IMR-90 (cell line): ENCODE measurements at regions not wholly inside any gene's neighbourhood (a gene's known extent, or its start where the extent isn't known, plus 50 kb on each side); places are given as distances from the start of the nearest gene placed in this dataset.

Experiments used
- ATAC-seq: fragments of 200-7000 bp; cut with Tn5 transposase; 2 replicates; pipeline ENCODE4 v1.9.1; 2020; ENCODE audit warnings: low read depth, mild to moderate bottlenecking, moderate library complexity
- BruUV-seq: library from RNA; stranded (reverse); fragments of 400-500 nt; replicated peaks from 2 replicates; lab custom pipeline; 2021; lab: Mats Ljungman, UMichigan
- CTCF ChIA-PET: fragments of 300-600 bp; formaldehyde crosslinking; extraction: SDS; loops from one replicate; lab custom pipeline; 2021; ENCODE audit warnings: antibody characterized with exemption; lab: Yijun Ruan, JAX
- POLR2A ChIA-PET: fragments of 300-600 bp; sonication (Branson Sonifier 250); formaldehyde crosslinking; loops from one replicate; lab custom pipeline; 2022; ENCODE audit warnings: antibody characterized with exemption; ENCODE audit not compliant: unreplicated experiment; lab: Charles Lee
- DNase-seq: peaks from one replicate; pipeline ENCODE4 v3.0.0; 2013
- H2AFZ ChIP-seq: replicated peaks from 2 replicates; pipeline ENCODE3; 2013; ENCODE audit warnings: low read length, mild to moderate bottlenecking; ENCODE audit not compliant: poor library complexity
- H2AK5ac ChIP-seq: 2 replicates; pipeline ENCODE4 v1.6.1; 2013; ENCODE audit warnings: low read depth, low read length, inconsistent platforms
- H2AK9ac ChIP-seq: replicated peaks from 2 replicates; pipeline ENCODE3; 2013; ENCODE audit warnings: mild to moderate bottlenecking, low read depth, low read length, moderate library complexity; ENCODE audit not compliant: poor library complexity
- H2BK120ac ChIP-seq: 2 replicates; pipeline ENCODE4 v1.6.1; 2013; ENCODE audit warnings: low read depth, low read length, inconsistent platforms
- H2BK15ac ChIP-seq: 3 replicates; pipeline ENCODE4 v1.6.1; 2013; ENCODE audit warnings: low read depth, low read length, inconsistent platforms
- H2BK20ac ChIP-seq: 2 replicates; pipeline ENCODE4 v1.6.1; 2013; ENCODE audit warnings: low read depth, mild to moderate bottlenecking, inconsistent platforms, low read length, moderate library complexity
- H2BK5ac ChIP-seq: 2 replicates; pipeline ENCODE4 v1.6.1; 2013; ENCODE audit warnings: mild to moderate bottlenecking, low read depth, low read length, inconsistent platforms; ENCODE audit not compliant: poor library complexity, severe bottlenecking
- H3K14ac ChIP-seq: replicated peaks from 2 replicates; pipeline ENCODE4 v1.6.1; 2013; ENCODE audit warnings: low read depth, low read length, inconsistent platforms
- H3K18ac ChIP-seq: 2 replicates; pipeline ENCODE4 v1.6.1; 2013; ENCODE audit warnings: low read depth, low read length, control low read depth
- H3K23ac ChIP-seq: 2 replicates; pipeline ENCODE4 v1.6.1; 2013; ENCODE audit warnings: low read depth, low read length, inconsistent platforms
- H3K27ac ChIP-seq: 2 replicates; pipeline ENCODE4 v1.5.1; 2013; ENCODE audit warnings: mild to moderate bottlenecking, control low read depth, low read length; ENCODE audit not compliant: insufficient read depth
- H3K27me3 ChIP-seq: 2 replicates; pipeline ENCODE4 v1.6.1; 2013; ENCODE audit warnings: low read length; ENCODE audit not compliant: control insufficient read depth, insufficient read depth
- H3K36me3 ChIP-seq: 2 replicates; pipeline ENCODE4 v1.6.1; 2013; ENCODE audit warnings: low read length, mixed read lengths; ENCODE audit not compliant: control insufficient read depth, insufficient read depth
- H3K4ac ChIP-seq: 2 replicates; pipeline ENCODE4 v1.6.1; 2013; ENCODE audit warnings: low read depth, low read length, inconsistent platforms
- H3K4me1 ChIP-seq: 2 replicates; pipeline ENCODE4 v1.6.1; 2013; ENCODE audit warnings: low read length, mixed read lengths; ENCODE audit not compliant: control insufficient read depth, insufficient read depth
- H3K4me2 ChIP-seq: 2 replicates; pipeline ENCODE4 v1.6.1; 2013; ENCODE audit warnings: low read depth, mild to moderate bottlenecking, control low read depth, low read length, moderate library complexity
- H3K4me3 ChIP-seq: 2 replicates; pipeline ENCODE4 v1.5.1; 2013; ENCODE audit warnings: low read depth, mild to moderate bottlenecking, control low read depth, low read length, moderate library complexity; ENCODE audit not compliant: insufficient read depth
- H3K56ac ChIP-seq: 2 replicates; pipeline ENCODE4 v1.6.1; 2013; ENCODE audit warnings: low read length, inconsistent platforms; ENCODE audit not compliant: insufficient read depth; ENCODE audit errors: extremely low read depth
- H3K79me1 ChIP-seq, 2 experiments: 2 replicates each; pipeline ENCODE4 v1.6.1; 2013; ENCODE audit warnings: low read length in 2 of 2, inconsistent platforms in 1 of 2, low read depth in 1 of 2
- H3K9ac ChIP-seq: 2 replicates; pipeline ENCODE4 v1.6.1; 2013; ENCODE audit warnings: low read depth, low read length, control low read depth
- H3K9me1 ChIP-seq: 2 replicates; pipeline ENCODE4 v1.6.1; 2013; ENCODE audit warnings: low read length, inconsistent platforms; ENCODE audit not compliant: insufficient read depth
- H3K9me3 ChIP-seq: 2 replicates; pipeline ENCODE4 v1.6.1; 2013; ENCODE audit warnings: low read length; ENCODE audit not compliant: control insufficient read depth, insufficient read depth
- H4K20me1 ChIP-seq: 2 replicates; pipeline ENCODE4 v1.6.1; 2013; ENCODE audit warnings: low read length, inconsistent platforms; ENCODE audit not compliant: insufficient read depth
- H4K5ac ChIP-seq: 2 replicates; pipeline ENCODE4 v1.6.1; 2013; ENCODE audit warnings: mild to moderate bottlenecking, low read depth, low read length, control low read depth
- H4K8ac ChIP-seq, 2 experiments: 2 replicates each; pipeline ENCODE4 v1.6.1; 2013; ENCODE audit warnings: low read depth in 2 of 2, low read length in 2 of 2, control low read depth in 1 of 2, inconsistent platforms in 1 of 2
- H4K91ac ChIP-seq: 2 replicates; pipeline ENCODE4 v1.6.1; 2013; ENCODE audit warnings: low read depth, low read length, inconsistent platforms; ENCODE audit not compliant: insufficient read depth
- BHLHE40 ChIP-seq: fragments of 150-350 bp; IDR thresholded peaks from 2 replicates; pipeline ENCODE4 v1.6.1; 2016; ENCODE audit warnings: mild to moderate bottlenecking, low read depth, low read length
- CEBPB ChIP-seq: IDR thresholded peaks from 2 replicates; pipeline ENCODE4 v1.6.1; 2012; ENCODE audit warnings: low read depth, low read length, improper control_type of control experiment
- CTCF ChIP-seq: conservative IDR thresholded peaks from 2 replicates; pipeline ENCODE4 v1.5.1; 2012; ENCODE audit warnings: mild to moderate bottlenecking, low read depth, low read length, improper control_type of control experiment
- FOS ChIP-seq: fragments of 150-350 bp; IDR thresholded peaks from 2 replicates; pipeline ENCODE4 v1.6.1; 2016; ENCODE audit warnings: low read depth, low read length
- MAFK ChIP-seq: IDR thresholded peaks from 2 replicates; pipeline ENCODE4 v1.6.1; 2012; ENCODE audit warnings: low read depth, low read length, improper control_type of control experiment
- MAZ ChIP-seq: IDR thresholded peaks from 2 replicates; pipeline ENCODE4 v1.6.1; 2012; ENCODE audit warnings: low read depth, mild to moderate bottlenecking, low read length, improper control_type of control experiment, moderate library complexity, borderline replicate concordance
- MXI1 ChIP-seq: IDR thresholded peaks from 2 replicates; pipeline ENCODE4 v1.6.1; 2012; ENCODE audit warnings: low read depth, mild to moderate bottlenecking, low read length, moderate library complexity, borderline replicate concordance
- NFE2L2 ChIP-seq: fragments of 150-350 bp; IDR thresholded peaks from 2 replicates; pipeline ENCODE4 v1.6.1; 2016; ENCODE audit warnings: low read depth, mild to moderate bottlenecking, low read length
- POLR2A ChIP-seq: IDR thresholded peaks from 2 replicates; pipeline ENCODE4 v1.6.1; 2012; ENCODE audit warnings: mild to moderate bottlenecking, low read depth, low read length
- RAD21 ChIP-seq: IDR thresholded peaks from 2 replicates; pipeline ENCODE4 v1.6.1; 2012; ENCODE audit warnings: low read length, improper control_type of control experiment
- RCOR1 ChIP-seq: IDR thresholded peaks from 2 replicates; pipeline ENCODE4 v1.6.1; 2012; ENCODE audit warnings: mild to moderate bottlenecking, low read length, improper control_type of control experiment; ENCODE audit not compliant: insufficient replicate concordance
- RFX5 ChIP-seq: IDR thresholded peaks from 2 replicates; pipeline ENCODE4 v1.8.0; 2012; ENCODE audit warnings: low read depth, mild to moderate bottlenecking, low read length, moderate library complexity
- SMC3 ChIP-seq: fragments of 150-350 bp; IDR thresholded peaks from 2 replicates; pipeline ENCODE4 v1.6.1; 2016; ENCODE audit warnings: low read depth, mild to moderate bottlenecking, antibody characterized with exemption, low read length, moderate library complexity
- WGBS, 2 experiments: methylation state at CpG; one replicate each; pipeline versions ENCODE4 v1.1.5 to v1.1.7; 2013; ENCODE audit warnings: missing lambda C conversion rate in 2 of 2; ENCODE audit not compliant: insufficient read length in 1 of 2; ENCODE audit errors: extremely low coverage in 2 of 2; 5-methylcytosine and 5-hydroxymethylcytosine counted together
- dilution Hi-C: fragments of 300-500 bp; cut with HindIII; formaldehyde crosslinking; loops from one replicate; pipeline ENCODE4 v1.14.3; 2018; ENCODE audit warnings: low sequenced_read_pairs; ENCODE audit not compliant: unreplicated experiment
- in situ Hi-C: fragments of 300-500 bp; cut with MboI; formaldehyde crosslinking; loops from 3 replicates; pipeline ENCODE4 v1.14.3; 2019; ENCODE audit warnings: low sequenced_read_pairs, inconsistent platforms, mixed read lengths
- intact Hi-C: fragments of 100-400 bp; cut with micrococcal nuclease; formaldehyde crosslinking; loops from 2 replicates; pipeline ENCODE4 v1.10.0; 2022
- TF ChIP-seq, protein P1 (sequence below): fragments of 150-350 bp; IDR thresholded peaks from 2 replicates; pipeline ENCODE4 v1.6.1; 2016; ENCODE audit warnings: low read depth, mild to moderate bottlenecking, low read length, moderate library complexity, borderline replicate concordance

DNA sequence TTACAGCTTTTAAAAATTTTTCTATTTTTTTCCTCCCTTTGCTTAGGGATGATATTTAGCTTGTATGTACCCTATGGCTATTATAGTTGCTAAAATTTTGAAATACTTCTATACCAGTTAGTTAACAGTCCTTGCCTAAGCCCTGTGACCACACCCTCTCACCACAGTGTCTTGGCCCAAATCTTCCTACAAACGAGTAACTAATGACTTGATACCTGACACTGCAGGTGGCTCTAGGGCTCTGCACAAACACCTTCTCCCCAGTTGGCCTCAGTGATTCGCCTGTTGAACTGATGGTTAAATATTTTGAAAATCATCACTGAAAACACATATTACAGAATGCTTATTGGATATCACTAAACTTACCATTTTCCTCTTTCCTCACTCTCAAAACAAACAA is 449.6 kb upstream of the CHD1 start:
- H3K9ac ChIP-seq = no peak overlapping the region
- dilution Hi-C loops (no loop called here), intact Hi-C loops (no loop called here), in situ Hi-C loops (no loop called here)
- H3K79me1 ChIP-seq = no peaks in the 10 kb centered on the region
- WGBS, 2 experiments = no CpG with 5 or more reads among the region's 2 CpGs
- H2BK120ac ChIP-seq = no peak overlapping the region
- no peak overlapping the region for H3K23ac ChIP-seq
- no peak overlapping the region for H3K4ac ChIP-seq
- no peak overlapping the region for H3K14ac ChIP-seq
- ATAC-seq (no peak), DNase-seq (no peak)
- no peak overlapping the region for H4K8ac ChIP-seq
- no peak overlapping the region for H4K5ac ChIP-seq
- H4K91ac ChIP-seq = no peak overlapping the region
- no peak overlapping the region for H3K56ac ChIP-seq
- H3K4me3 ChIP-seq = no peak overlapping the region
- TF ChIP-seq, protein P1, sequence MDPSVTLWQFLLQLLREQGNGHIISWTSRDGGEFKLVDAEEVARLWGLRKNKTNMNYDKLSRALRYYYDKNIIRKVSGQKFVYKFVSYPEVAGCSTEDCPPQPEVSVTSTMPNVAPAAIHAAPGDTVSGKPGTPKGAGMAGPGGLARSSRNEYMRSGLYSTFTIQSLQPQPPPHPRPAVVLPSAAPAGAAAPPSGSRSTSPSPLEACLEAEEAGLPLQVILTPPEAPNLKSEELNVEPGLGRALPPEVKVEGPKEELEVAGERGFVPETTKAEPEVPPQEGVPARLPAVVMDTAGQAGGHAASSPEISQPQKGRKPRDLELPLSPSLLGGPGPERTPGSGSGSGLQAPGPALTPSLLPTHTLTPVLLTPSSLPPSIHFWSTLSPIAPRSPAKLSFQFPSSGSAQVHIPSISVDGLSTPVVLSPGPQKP = no peak
- TF ChIP-seq RCOR1 (no peak), SMC3 (no peak), RAD21 (no peak), RFX5 (no peak), POLR2A (no peak), CTCF (no peak), MAFK (no peak), MAZ (no peak), NFE2L2 (no peak), BHLHE40 (no peak), FOS (no peak), CEBPB (no peak), MXI1 (no peak)
- no peak overlapping the region for H3K4me2 ChIP-seq
- no peak overlapping the region for H3K18ac ChIP-seq
- H2BK20ac ChIP-seq = no peak overlapping the region
- no peak overlapping the region for H2AFZ ChIP-seq
- peaks cover 14% of the 10 kb centered on the region for H3K9me3 ChIP-seq
- H3K36me3 ChIP-seq = no peaks in the 10 kb centered on the region
- CTCF ChIA-PET = no interaction called here
- no peak overlapping the region for H3K27ac ChIP-seq
- no peaks in the 10 kb centered on the region for H3K4me1 ChIP-seq
- H2BK5ac ChIP-seq = no peak overlapping the region
- no peak overlapping the region for H2AK9ac ChIP-seq
- BruUV-seq = no TSS peak
- H2BK15ac ChIP-seq = no peak overlapping the region
- H2AK5ac ChIP-seq = no peak overlapping the region
- no peaks in the 10 kb centered on the region for H4K20me1 ChIP-seq
- POLR2A ChIA-PET = no interaction called here
- H3K9me1 ChIP-seq = no peaks in the 10 kb centered on the region
- no peaks in the 10 kb centered on the region for H3K27me3 ChIP-seq
